ENCODE measurements at regions not wholly inside any gene's neighbourhood (a gene's known extent, or its start where the extent isn't known, plus 50 kb on each side); places are given as distances from the start of the nearest gene placed in this dataset.

DNA sequence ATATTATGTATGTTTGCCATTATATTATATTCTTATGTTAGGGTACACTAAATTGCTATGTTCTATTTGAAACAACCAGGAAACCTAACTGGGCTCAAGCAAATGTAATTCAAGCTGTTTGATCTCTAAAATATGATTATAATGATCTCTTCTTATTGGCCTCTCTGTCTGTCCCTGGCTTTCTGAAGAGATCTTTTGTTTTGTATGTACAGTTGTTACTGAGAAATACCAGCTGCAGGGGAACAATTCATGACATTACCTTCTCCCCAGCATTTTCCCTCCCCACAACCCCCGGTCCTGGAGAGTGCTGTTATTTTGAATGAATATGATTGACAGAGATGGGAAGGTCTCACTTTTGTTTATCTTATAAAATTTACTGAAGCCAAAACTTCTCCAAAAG is 54.8 kb upstream of the CD28 start:
- TF ChIP-seq POLR2A (IDR thresholded peaks at IDR 0.05) (no peak), POLR2AphosphoS5 (IDR thresholded peaks at IDR 0.05) (no peak), EP300 (IDR thresholded peaks at IDR 0.05) (no peak)
- TF ChIP-seq, protein P1, sequence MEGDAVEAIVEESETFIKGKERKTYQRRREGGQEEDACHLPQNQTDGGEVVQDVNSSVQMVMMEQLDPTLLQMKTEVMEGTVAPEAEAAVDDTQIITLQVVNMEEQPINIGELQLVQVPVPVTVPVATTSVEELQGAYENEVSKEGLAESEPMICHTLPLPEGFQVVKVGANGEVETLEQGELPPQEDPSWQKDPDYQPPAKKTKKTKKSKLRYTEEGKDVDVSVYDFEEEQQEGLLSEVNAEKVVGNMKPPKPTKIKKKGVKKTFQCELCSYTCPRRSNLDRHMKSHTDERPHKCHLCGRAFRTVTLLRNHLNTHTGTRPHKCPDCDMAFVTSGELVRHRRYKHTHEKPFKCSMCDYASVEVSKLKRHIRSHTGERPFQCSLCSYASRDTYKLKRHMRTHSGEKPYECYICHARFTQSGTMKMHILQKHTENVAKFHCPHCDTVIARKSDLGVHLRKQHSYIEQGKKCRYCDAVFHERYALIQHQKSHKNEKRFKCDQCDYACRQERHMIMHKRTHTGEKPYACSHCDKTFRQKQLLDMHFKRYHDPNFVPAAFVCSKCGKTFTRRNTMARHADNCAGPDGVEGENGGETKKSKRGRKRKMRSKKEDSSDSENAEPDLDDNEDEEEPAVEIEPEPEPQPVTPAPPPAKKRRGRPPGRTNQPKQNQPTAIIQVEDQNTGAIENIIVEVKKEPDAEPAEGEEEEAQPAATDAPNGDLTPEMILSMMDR (IDR thresholded peaks at IDR 0.05), result no peak
